A549 (cell line): ENCODE measurements at regions not wholly inside any gene's neighbourhood (a gene's known extent, or its start where the extent isn't known, plus 50 kb on each side); places are given as distances from the start of the nearest gene placed in this dataset.

Experiments used
- FOSB ChIP-seq: fragments of 250-450 bp; sonication (Bioruptor Pico); IDR thresholded peaks from 2 replicates; pipeline ENCODE4 v1.5.0; 2020; ENCODE audit warnings: mild to moderate bottlenecking, moderate library complexity
- HOXA7 ChIP-seq: fragments of 250-450 bp; sonication (Bioruptor Pico); IDR thresholded peaks from 2 replicates; pipeline ENCODE4 v1.5.0; 2020; ENCODE audit warnings: mild to moderate bottlenecking, moderate library complexity
- KDM1A ChIP-seq: fragments of 200-600 bp; sonication (generic); IDR thresholded peaks from 2 replicates; pipeline ENCODE4 v1.6.1; 2016; ENCODE audit warnings: low read depth, mild to moderate bottlenecking
- NPAS2 ChIP-seq: fragments of 250-450 bp; sonication (Bioruptor Pico); IDR thresholded peaks from 2 replicates; pipeline ENCODE4 v1.8.0; 2022; ENCODE audit warnings: mild to moderate bottlenecking, moderate library complexity, borderline replicate concordance
- POLR2A ChIP-seq: IDR thresholded peaks from 2 replicates; pipeline ENCODE4 v1.6.1; 2012; ENCODE audit warnings: mild to moderate bottlenecking, low read length
- ZSCAN20 ChIP-seq: fragments of 250-450 bp; sonication (Bioruptor Pico); IDR thresholded peaks from 2 replicates; pipeline ENCODE4 v1.8.0; 2022; ENCODE audit warnings: mild to moderate bottlenecking, moderate library complexity
- TF ChIP-seq, protein P1 (sequence below): fragments of >200 bp; sonication (Bioruptor Twin); formaldehyde crosslinking; IDR thresholded peaks from 3 replicates; pipeline ENCODE4 v1.5.1; 2016

DNA sequence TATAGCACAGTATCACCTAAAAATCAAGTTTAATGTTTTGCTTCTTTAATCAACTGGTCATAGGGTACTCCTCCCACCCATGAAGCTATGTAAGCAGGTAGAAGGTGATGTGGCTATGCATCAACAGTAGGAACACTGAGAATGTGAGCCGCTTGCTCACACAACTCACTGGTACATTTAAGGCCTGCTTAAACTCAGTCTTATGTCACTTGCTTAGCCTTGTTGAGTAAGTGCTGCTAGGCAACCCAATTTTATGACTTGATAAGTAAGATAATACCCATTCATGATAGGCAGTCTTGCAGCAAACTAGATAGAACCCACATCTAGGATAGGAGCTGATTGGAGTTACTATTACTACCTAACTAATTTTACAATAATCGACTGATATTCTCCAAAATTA is 70.0 kb upstream of the BMP4 start:
- TF ChIP-seq FOSB (CRISPR knock-in tag) (no peak), ZSCAN20 (CRISPR knock-in tag) (no peak), HOXA7 (CRISPR knock-in tag) (no peak), KDM1A (no peak), POLR2A (no peak), NPAS2 (CRISPR knock-in tag) (no peak)
- TF ChIP-seq, protein P1, sequence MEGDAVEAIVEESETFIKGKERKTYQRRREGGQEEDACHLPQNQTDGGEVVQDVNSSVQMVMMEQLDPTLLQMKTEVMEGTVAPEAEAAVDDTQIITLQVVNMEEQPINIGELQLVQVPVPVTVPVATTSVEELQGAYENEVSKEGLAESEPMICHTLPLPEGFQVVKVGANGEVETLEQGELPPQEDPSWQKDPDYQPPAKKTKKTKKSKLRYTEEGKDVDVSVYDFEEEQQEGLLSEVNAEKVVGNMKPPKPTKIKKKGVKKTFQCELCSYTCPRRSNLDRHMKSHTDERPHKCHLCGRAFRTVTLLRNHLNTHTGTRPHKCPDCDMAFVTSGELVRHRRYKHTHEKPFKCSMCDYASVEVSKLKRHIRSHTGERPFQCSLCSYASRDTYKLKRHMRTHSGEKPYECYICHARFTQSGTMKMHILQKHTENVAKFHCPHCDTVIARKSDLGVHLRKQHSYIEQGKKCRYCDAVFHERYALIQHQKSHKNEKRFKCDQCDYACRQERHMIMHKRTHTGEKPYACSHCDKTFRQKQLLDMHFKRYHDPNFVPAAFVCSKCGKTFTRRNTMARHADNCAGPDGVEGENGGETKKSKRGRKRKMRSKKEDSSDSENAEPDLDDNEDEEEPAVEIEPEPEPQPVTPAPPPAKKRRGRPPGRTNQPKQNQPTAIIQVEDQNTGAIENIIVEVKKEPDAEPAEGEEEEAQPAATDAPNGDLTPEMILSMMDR = no peak
